ENCODE measurements at regions not wholly inside any gene's neighbourhood (a gene's known extent, or its start where the extent isn't known, plus 50 kb on each side); places are given as distances from the start of the nearest gene placed in this dataset.
"Not testable (repeated sequence)": the region's sequence is repeated elsewhere in the genome, so short reads cannot be mapped to it uniquely, and the experiment has no call there.

DNA sequence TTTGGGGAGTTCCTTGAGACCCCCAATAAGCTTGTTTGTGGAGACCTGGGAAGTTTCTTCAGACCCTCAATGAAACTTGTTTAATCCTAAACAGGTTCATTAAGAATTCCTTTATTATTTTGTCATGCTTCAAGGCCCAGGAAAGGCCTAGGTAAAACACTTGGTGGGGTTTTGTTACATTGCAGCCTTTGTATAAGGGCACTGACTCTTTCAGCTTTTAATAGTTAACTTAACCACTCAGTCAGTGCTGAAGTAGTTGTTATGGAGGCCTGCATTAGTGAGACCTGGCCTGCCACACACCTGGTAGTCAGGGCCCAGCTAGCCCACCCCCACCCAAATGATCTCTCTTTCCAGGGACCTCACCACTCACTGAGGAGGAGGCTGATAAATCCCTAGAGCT, 103.7 kb downstream of the FCRL5 start:
- no peak for DNase-seq
- Histone ChIP-seq H3K4me1 (ENCODE audit: control insufficient read depth in 1 of 2, insufficient read depth in 2 of 2, low read length in 2 of 2) (no peaks in the 10 kb centered on the region), H3K27ac (ENCODE audit: low read depth in 1 of 2, low read length in 2 of 2) (no peak overlapping the region), H4K20me1 (ENCODE audit: insufficient read depth, low read length) (no peaks in the 10 kb centered on the region), H3K9me3 (replicated peaks in 1 of 2; ENCODE audit: control insufficient read depth in 1 of 2, insufficient read depth in 1 of 2, low read length in 2 of 2) (no peaks in the 10 kb centered on the region), H3K79me2 (ENCODE audit: insufficient read depth, low read length) (no peaks in the 10 kb centered on the region), H3K9ac (ENCODE audit: insufficient read depth, low read length, poor library complexity, severe bottlenecking) (no peak overlapping the region), H3K27me3 (ENCODE audit: control insufficient read depth in 2 of 2, insufficient read depth in 2 of 2, low read length in 2 of 2) (no peaks in the 10 kb centered on the region), H3K4me2 (replicated peaks; ENCODE audit: extremely low read depth, low read length, poor library complexity, severe bottlenecking) (no peak overlapping the region), H2AFZ (ENCODE audit: insufficient read depth, low read depth, low read length, poor library complexity, severe bottlenecking) (no peak overlapping the region), H3K4me3 (replicated peaks in 1 of 3; ENCODE audit: low read depth in 2 of 3, low read length in 3 of 3) (no peak overlapping the region), H3K36me3 (replicated peaks in 1 of 2; ENCODE audit: control insufficient read depth in 1 of 2, insufficient read depth in 2 of 2, low read length in 2 of 2) (no peaks in the 10 kb centered on the region)
- Mint-ChIP-seq H3K4me1 (no peaks in the 10 kb centered on the region), H3K27me3 (ENCODE audit: low read depth in 3 of 3) (peaks cover 1 to 2% (median 2%) of the 10 kb centered on the region in 3 donors), H3K27ac (no peak overlapping the region), H3K9me3 (peaks cover 0 to 3% (median 0%) of the 10 kb centered on the region in 7 donors), H3K36me3 (no peaks in the 10 kb centered on the region), H3K4me3 (no peak overlapping the region)
- intact Hi-C loops (cut with micrococcal nuclease): no loop called here
- TF ChIP-seq, protein P1, sequence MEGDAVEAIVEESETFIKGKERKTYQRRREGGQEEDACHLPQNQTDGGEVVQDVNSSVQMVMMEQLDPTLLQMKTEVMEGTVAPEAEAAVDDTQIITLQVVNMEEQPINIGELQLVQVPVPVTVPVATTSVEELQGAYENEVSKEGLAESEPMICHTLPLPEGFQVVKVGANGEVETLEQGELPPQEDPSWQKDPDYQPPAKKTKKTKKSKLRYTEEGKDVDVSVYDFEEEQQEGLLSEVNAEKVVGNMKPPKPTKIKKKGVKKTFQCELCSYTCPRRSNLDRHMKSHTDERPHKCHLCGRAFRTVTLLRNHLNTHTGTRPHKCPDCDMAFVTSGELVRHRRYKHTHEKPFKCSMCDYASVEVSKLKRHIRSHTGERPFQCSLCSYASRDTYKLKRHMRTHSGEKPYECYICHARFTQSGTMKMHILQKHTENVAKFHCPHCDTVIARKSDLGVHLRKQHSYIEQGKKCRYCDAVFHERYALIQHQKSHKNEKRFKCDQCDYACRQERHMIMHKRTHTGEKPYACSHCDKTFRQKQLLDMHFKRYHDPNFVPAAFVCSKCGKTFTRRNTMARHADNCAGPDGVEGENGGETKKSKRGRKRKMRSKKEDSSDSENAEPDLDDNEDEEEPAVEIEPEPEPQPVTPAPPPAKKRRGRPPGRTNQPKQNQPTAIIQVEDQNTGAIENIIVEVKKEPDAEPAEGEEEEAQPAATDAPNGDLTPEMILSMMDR (IDR thresholded peaks at IDR 0.05): no peak

DNA sequence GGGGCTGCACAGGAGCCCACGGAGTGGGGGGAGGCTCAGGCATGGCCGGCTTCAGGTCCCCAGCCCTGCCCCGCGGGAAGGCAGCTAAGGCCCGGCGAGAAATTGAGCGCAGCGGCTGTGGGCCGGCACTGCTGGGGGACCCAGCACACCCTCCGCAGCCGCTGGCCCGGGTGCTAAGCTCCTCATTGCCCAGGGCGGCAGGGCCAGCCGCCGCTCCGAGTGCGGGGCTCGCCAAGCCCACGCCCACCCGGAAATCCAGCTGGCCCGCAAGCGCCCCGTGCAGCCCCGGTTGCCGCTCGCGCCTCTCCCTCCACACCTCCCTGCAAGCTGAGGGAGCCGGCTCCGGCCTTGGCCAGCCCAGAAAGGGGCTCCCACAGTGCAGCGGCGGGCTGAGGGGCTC, 106.0 kb downstream of the FCRL5 start:
- H3K36me3 Mint-ChIP-seq; H3K4me2 ChIP-seq (replicated peaks; ENCODE audit: extremely low read depth, low read length, poor library complexity, severe bottlenecking); H3K79me2 ChIP-seq (ENCODE audit: insufficient read depth, low read length); H3K4me3 Mint-ChIP-seq; H3K4me1 ChIP-seq (ENCODE audit: control insufficient read depth in 1 of 2, insufficient read depth in 2 of 2, low read length in 2 of 2); H4K20me1 ChIP-seq (ENCODE audit: insufficient read depth, low read length); H3K27ac Mint-ChIP-seq; H3K4me1 Mint-ChIP-seq; H3K27me3 ChIP-seq (ENCODE audit: control insufficient read depth in 2 of 2, insufficient read depth in 2 of 2, low read length in 2 of 2); intact Hi-C loops (cut with micrococcal nuclease); H3K9me3 Mint-ChIP-seq; H3K9me3 ChIP-seq (replicated peaks in 1 of 2; ENCODE audit: control insufficient read depth in 1 of 2, insufficient read depth in 1 of 2, low read length in 2 of 2); H3K4me3 ChIP-seq (replicated peaks in 1 of 3; ENCODE audit: low read depth in 2 of 3, low read length in 3 of 3); H3K27me3 Mint-ChIP-seq (ENCODE audit: low read depth in 3 of 3); H2AFZ ChIP-seq (ENCODE audit: insufficient read depth, low read depth, low read length, poor library complexity, severe bottlenecking); H3K27ac ChIP-seq (ENCODE audit: low read depth in 1 of 2, low read length in 2 of 2); H3K9ac ChIP-seq (ENCODE audit: insufficient read depth, low read length, poor library complexity, severe bottlenecking); DNase-seq; H3K36me3 ChIP-seq (replicated peaks in 1 of 2; ENCODE audit: control insufficient read depth in 1 of 2, insufficient read depth in 2 of 2, low read length in 2 of 2): not testable (repeated sequence)
- 98% methylated on average over 25 of the region's 31 CpGs for WGBS (ENCODE audit: insufficient coverage)

DNA sequence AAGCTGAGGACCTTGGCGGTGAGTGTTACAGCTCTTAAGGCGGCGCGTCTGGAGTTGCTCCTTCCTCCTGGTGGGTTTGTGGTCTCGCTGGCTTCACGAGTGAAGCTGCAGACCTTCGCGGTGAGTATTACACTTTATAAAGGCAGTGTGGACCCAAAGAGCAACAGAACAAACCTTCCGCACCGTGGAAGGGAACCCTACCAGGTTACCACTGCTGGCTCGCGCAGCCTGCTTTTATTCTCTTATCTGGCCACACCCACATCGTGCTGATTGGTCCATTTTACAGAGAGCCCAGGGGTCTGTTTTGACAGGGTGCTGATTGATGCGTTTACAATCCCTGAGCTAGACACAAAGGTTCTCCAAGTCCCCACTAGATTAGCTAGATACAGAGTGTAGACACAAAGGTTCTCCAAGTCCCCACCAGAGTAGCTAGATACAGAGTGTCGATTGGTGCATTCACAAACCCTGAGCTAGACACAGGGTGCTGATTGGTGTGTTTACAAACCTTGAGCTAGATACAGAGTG, 106.6 kb downstream of the FCRL5 start:
- H3K4me3 Mint-ChIP-seq; H3K27me3 ChIP-seq (ENCODE audit: control insufficient read depth in 2 of 2, insufficient read depth in 2 of 2, low read length in 2 of 2); H3K4me2 ChIP-seq (replicated peaks; ENCODE audit: extremely low read depth, low read length, poor library complexity, severe bottlenecking); intact Hi-C loops (cut with micrococcal nuclease); H3K27ac ChIP-seq (ENCODE audit: low read depth in 1 of 2, low read length in 2 of 2); H3K4me3 ChIP-seq (replicated peaks in 1 of 3; ENCODE audit: low read depth in 2 of 3, low read length in 3 of 3); H3K9me3 ChIP-seq (replicated peaks in 1 of 2; ENCODE audit: control insufficient read depth in 1 of 2, insufficient read depth in 1 of 2, low read length in 2 of 2); H4K20me1 ChIP-seq (ENCODE audit: insufficient read depth, low read length); H3K27ac Mint-ChIP-seq; H3K79me2 ChIP-seq (ENCODE audit: insufficient read depth, low read length); H2AFZ ChIP-seq (ENCODE audit: insufficient read depth, low read depth, low read length, poor library complexity, severe bottlenecking); H3K36me3 Mint-ChIP-seq; H3K27me3 Mint-ChIP-seq (ENCODE audit: low read depth in 3 of 3); DNase-seq; H3K4me1 Mint-ChIP-seq; H3K4me1 ChIP-seq (ENCODE audit: control insufficient read depth in 1 of 2, insufficient read depth in 2 of 2, low read length in 2 of 2); H3K9ac ChIP-seq (ENCODE audit: insufficient read depth, low read length, poor library complexity, severe bottlenecking); H3K9me3 Mint-ChIP-seq; H3K36me3 ChIP-seq (replicated peaks in 1 of 2; ENCODE audit: control insufficient read depth in 1 of 2, insufficient read depth in 2 of 2, low read length in 2 of 2): not testable (repeated sequence)
- 82% methylated on average over 7 of the region's 15 CpGs for WGBS (ENCODE audit: insufficient coverage)

Data from CD14-positive monocyte (primary cell).